ENCODE measurements at regions not wholly inside any gene's neighbourhood (a gene's known extent, or its start where the extent isn't known, plus 50 kb on each side); places are given as distances from the start of the nearest gene placed in this dataset.

DNA sequence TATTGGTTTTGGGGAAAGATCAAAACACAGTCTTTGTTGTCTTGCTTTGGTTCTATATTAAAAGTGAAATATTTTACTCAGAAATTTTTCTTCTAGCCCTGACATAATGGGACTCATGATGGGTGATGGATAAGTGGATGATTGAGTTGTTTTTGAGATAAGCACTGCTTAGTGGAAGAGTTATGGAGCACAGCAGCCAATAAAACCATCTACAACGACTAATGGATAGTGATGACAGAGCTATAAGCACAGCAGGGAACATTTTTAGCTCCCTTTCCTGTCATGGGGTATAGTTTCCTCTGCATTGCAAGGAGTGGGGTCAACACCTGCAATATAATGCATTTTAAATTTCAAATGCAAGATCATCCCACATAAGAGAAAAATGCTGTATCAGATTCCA is 812.4 kb downstream of the STPG2 start:
- in situ Hi-C loops (cut with MboI; ENCODE audit: low pct_ligation_motif_present in 1 of 4, low pct_unique_long_range_greater_than_20kb in 1 of 4, low sequenced_read_pairs in 3 of 4), result no loop called here
- Histone ChIP-seq H3K4me3 (no peak overlapping the region), H3K4me1 (no peaks in the 10 kb centered on the region), H3K9me3 (peaks cover 0 to 5% of the 10 kb centered on the region in 2 donors), H3K36me3 (no peaks in the 10 kb centered on the region), H3K27ac (no peak overlapping the region), H3K27me3 (no peaks in the 10 kb centered on the region)
- DNase-seq, result no peak
- TF ChIP-seq, protein P1, sequence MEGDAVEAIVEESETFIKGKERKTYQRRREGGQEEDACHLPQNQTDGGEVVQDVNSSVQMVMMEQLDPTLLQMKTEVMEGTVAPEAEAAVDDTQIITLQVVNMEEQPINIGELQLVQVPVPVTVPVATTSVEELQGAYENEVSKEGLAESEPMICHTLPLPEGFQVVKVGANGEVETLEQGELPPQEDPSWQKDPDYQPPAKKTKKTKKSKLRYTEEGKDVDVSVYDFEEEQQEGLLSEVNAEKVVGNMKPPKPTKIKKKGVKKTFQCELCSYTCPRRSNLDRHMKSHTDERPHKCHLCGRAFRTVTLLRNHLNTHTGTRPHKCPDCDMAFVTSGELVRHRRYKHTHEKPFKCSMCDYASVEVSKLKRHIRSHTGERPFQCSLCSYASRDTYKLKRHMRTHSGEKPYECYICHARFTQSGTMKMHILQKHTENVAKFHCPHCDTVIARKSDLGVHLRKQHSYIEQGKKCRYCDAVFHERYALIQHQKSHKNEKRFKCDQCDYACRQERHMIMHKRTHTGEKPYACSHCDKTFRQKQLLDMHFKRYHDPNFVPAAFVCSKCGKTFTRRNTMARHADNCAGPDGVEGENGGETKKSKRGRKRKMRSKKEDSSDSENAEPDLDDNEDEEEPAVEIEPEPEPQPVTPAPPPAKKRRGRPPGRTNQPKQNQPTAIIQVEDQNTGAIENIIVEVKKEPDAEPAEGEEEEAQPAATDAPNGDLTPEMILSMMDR (IDR thresholded peaks at IDR 0.05), result no peak
- TF ChIP-seq POLR2A (IDR thresholded peaks at IDR 0.05) (no peak), EP300 (IDR thresholded peaks at IDR 0.05; ENCODE audit: low read depth) (no peak), POLR2AphosphoS5 (IDR thresholded peaks at IDR 0.05) (no peak)
- intact Hi-C loops (cut with DNase I; ENCODE audit: low total_unique reads), result no loop called here
- 21% methylated on average over 1 of the region's 1 CpG; no CpG with 5 or more reads in 1 of the 2 donors for WGBS, 2 donors (ENCODE audit: low coverage in 1 of 2)

DNA sequence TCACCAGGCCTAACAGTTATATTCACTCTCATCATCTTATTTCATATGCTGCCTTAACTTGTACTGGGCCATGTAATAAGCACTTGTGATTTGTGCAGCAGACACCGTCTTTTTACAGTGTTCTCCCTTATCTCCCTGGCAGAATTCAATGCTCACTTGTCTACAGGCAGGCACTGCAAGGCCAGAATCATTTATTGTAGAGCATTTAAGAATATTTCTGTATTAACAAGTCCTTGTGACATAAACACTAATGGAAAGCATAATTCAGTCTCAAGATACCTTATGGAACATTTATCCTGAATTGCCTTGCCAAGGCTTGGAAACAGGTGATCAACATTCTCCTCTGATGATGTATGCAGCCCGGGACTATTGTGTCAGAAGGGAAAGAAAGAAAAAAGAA is 808.9 kb downstream of the STPG2 start:
- 75 to 88% methylated on average over 2 of the region's 2 CpGs for WGBS, 2 donors (ENCODE audit: low coverage in 1 of 2)
- Histone ChIP-seq H3K4me1 (no peaks in the 10 kb centered on the region), H3K27ac (no peak overlapping the region), H3K4me3 (no peak overlapping the region), H3K27me3 (no peaks in the 10 kb centered on the region), H3K9me3 (peaks cover 3 to 4% of the 10 kb centered on the region in 2 donors), H3K36me3 (no peaks in the 10 kb centered on the region)
- TF ChIP-seq, protein P1 (IDR thresholded peaks at IDR 0.05), result no peak
- TF ChIP-seq POLR2A (IDR thresholded peaks at IDR 0.05), result no peak
- no peak for TF ChIP-seq POLR2AphosphoS5 (IDR thresholded peaks at IDR 0.05)
- no peak for TF ChIP-seq EP300 (IDR thresholded peaks at IDR 0.05; ENCODE audit: low read depth)
- in situ Hi-C loops (cut with MboI; ENCODE audit: low pct_ligation_motif_present in 1 of 4, low pct_unique_long_range_greater_than_20kb in 1 of 4, low sequenced_read_pairs in 3 of 4), result no loop called here
- DNase-seq, result no peak
- intact Hi-C loops (cut with DNase I; ENCODE audit: low total_unique reads), result no loop called here

DNA sequence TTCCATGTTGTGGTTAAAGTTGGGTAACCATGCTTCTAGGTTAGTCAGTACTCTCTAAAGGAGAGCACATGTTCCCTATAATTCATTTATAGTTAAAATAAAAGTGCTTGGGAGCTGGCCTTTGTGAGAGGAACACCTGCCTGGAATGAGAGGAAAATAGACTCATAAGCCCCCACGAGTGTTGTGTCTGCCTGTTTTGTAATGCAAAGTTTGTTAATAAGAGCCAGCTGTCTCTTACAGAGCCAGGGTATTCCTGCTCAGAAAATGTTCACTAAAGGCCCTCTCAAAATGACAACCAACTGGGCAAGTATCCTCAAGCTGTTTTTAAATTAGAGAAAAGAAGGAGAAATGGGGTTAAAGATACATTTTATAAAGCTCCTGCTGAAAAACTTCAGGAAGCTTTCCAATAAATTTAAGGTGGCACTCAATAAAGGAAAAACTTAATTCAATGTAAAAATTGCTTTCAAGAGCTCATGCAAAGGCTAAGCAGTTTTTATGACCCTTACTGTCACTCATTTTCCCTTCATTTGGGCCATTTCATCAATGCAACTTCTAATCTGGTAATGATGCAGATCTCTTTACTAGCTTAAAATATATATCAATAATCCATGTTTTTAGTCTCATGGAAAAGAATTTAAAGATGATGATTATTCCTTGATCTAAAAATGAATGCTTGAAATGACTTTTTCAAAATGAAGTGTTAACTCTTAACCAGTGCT is 793.6 kb downstream of the STPG2 start:
- 42% methylated on average over 1 of the region's 1 CpG; no CpG with 5 or more reads in 1 of the 2 donors for WGBS, 2 donors (ENCODE audit: low coverage in 1 of 2)

DNA sequence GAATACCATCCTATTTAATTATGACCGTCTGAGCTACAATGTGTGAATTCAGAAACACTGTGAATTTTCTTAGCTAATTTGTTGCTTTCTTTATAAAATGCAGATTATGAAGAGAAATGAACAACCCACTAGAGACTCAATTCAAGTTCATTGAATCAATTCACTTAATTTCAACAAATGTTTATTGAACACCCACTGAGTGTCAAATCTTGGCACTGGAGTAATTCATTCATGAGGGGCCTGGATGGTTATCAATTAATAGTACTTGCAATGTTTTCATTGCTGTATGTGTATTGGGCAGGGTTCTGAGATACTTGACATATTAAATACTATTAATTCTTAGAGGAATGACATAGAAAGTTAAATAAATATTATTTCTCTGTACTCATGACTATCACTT is 789.4 kb downstream of the STPG2 start:
- no peak for DNase-seq
- no peaks in the 10 kb centered on the region for H3K27me3 ChIP-seq
- H3K4me1 ChIP-seq, result no peaks in the 10 kb centered on the region
- H3K36me3 ChIP-seq, result no peaks in the 10 kb centered on the region
- in situ Hi-C loops (cut with MboI; ENCODE audit: low pct_ligation_motif_present in 1 of 4, low pct_unique_long_range_greater_than_20kb in 1 of 4, low sequenced_read_pairs in 3 of 4) (no loop called here), intact Hi-C loops (cut with DNase I; ENCODE audit: low total_unique reads) (no loop called here)
- H3K27ac ChIP-seq, result no peak overlapping the region
- WGBS, 2 donors (ENCODE audit: low coverage in 1 of 2), result 92 to 93% methylated on average over 1 of the region's 1 CpG
- no peaks in the 10 kb centered on the region for H3K9me3 ChIP-seq
- TF ChIP-seq POLR2AphosphoS5 (IDR thresholded peaks at IDR 0.05), result no peak
- no peak for TF ChIP-seq EP300 (IDR thresholded peaks at IDR 0.05; ENCODE audit: low read depth)
- TF ChIP-seq, protein P1 (IDR thresholded peaks at IDR 0.05), result no peak
- TF ChIP-seq POLR2A (IDR thresholded peaks at IDR 0.05), result no peak
- no peak overlapping the region for H3K4me3 ChIP-seq

More for the DNA sequence above, 793.6 kb downstream of the STPG2 start:
- intact Hi-C loops (cut with DNase I; ENCODE audit: low total_unique reads), result no loop called here
- Histone ChIP-seq H3K36me3 (no peaks in the 10 kb centered on the region), H3K4me1 (no peaks in the 10 kb centered on the region), H3K9me3 (no peaks in the 10 kb centered on the region), H3K27me3 (no peaks in the 10 kb centered on the region), H3K4me3 (no peak overlapping the region), H3K27ac (no peak overlapping the region)
- TF ChIP-seq POLR2A (IDR thresholded peaks at IDR 0.05) (no peak), EP300 (IDR thresholded peaks at IDR 0.05; ENCODE audit: low read depth) (no peak), POLR2AphosphoS5 (IDR thresholded peaks at IDR 0.05) (no peak)
- TF ChIP-seq, protein P1 (IDR thresholded peaks at IDR 0.05), result no peak
- in situ Hi-C loops (cut with MboI; ENCODE audit: low pct_ligation_motif_present in 1 of 4, low pct_unique_long_range_greater_than_20kb in 1 of 4, low sequenced_read_pairs in 3 of 4), result no loop called here
- no peak for DNase-seq

Measured in transverse colon (tissue), 4 donors.